IMR-90 (cell line): ENCODE measurements at regions not wholly inside any gene's neighbourhood (a gene's known extent, or its start where the extent isn't known, plus 50 kb on each side); places are given as distances from the start of the nearest gene placed in this dataset.

Source experiments
- ATAC-seq: fragments of 200-7000 bp; cut with Tn5 transposase; 2 replicates; pipeline ENCODE4 v1.9.1; 2020; ENCODE audit warnings: low read depth, mild to moderate bottlenecking, moderate library complexity
- BruUV-seq: library from RNA; stranded (reverse); fragments of 400-500 nt; replicated peaks from 2 replicates; lab custom pipeline; 2021; lab: Mats Ljungman, UMichigan
- CTCF ChIA-PET: fragments of 300-600 bp; formaldehyde crosslinking; extraction: SDS; loops from one replicate; lab custom pipeline; 2021; ENCODE audit warnings: antibody characterized with exemption; lab: Yijun Ruan, JAX
- POLR2A ChIA-PET: fragments of 300-600 bp; sonication (Branson Sonifier 250); formaldehyde crosslinking; loops from one replicate; lab custom pipeline; 2022; ENCODE audit warnings: antibody characterized with exemption; ENCODE audit not compliant: unreplicated experiment; lab: Charles Lee
- DNase-seq: peaks from one replicate; pipeline ENCODE4 v3.0.0; 2013
- H2AFZ ChIP-seq: replicated peaks from 2 replicates; pipeline ENCODE3; 2013; ENCODE audit warnings: low read length, mild to moderate bottlenecking; ENCODE audit not compliant: poor library complexity
- H2AK5ac ChIP-seq: 2 replicates; pipeline ENCODE4 v1.6.1; 2013; ENCODE audit warnings: low read depth, low read length, inconsistent platforms
- H2AK9ac ChIP-seq: replicated peaks from 2 replicates; pipeline ENCODE3; 2013; ENCODE audit warnings: mild to moderate bottlenecking, low read depth, low read length, moderate library complexity; ENCODE audit not compliant: poor library complexity
- H2BK120ac ChIP-seq: 2 replicates; pipeline ENCODE4 v1.6.1; 2013; ENCODE audit warnings: low read depth, low read length, inconsistent platforms
- H2BK15ac ChIP-seq: 3 replicates; pipeline ENCODE4 v1.6.1; 2013; ENCODE audit warnings: low read depth, low read length, inconsistent platforms
- H2BK20ac ChIP-seq: 2 replicates; pipeline ENCODE4 v1.6.1; 2013; ENCODE audit warnings: low read depth, mild to moderate bottlenecking, inconsistent platforms, low read length, moderate library complexity
- H2BK5ac ChIP-seq: 2 replicates; pipeline ENCODE4 v1.6.1; 2013; ENCODE audit warnings: mild to moderate bottlenecking, low read depth, low read length, inconsistent platforms; ENCODE audit not compliant: poor library complexity, severe bottlenecking
- H3K14ac ChIP-seq: replicated peaks from 2 replicates; pipeline ENCODE4 v1.6.1; 2013; ENCODE audit warnings: low read depth, low read length, inconsistent platforms
- H3K18ac ChIP-seq: 2 replicates; pipeline ENCODE4 v1.6.1; 2013; ENCODE audit warnings: low read depth, low read length, control low read depth
- H3K23ac ChIP-seq: 2 replicates; pipeline ENCODE4 v1.6.1; 2013; ENCODE audit warnings: low read depth, low read length, inconsistent platforms
- H3K27ac ChIP-seq: 2 replicates; pipeline ENCODE4 v1.5.1; 2013; ENCODE audit warnings: mild to moderate bottlenecking, control low read depth, low read length; ENCODE audit not compliant: insufficient read depth
- H3K27me3 ChIP-seq: 2 replicates; pipeline ENCODE4 v1.6.1; 2013; ENCODE audit warnings: low read length; ENCODE audit not compliant: control insufficient read depth, insufficient read depth
- H3K36me3 ChIP-seq: 2 replicates; pipeline ENCODE4 v1.6.1; 2013; ENCODE audit warnings: low read length, mixed read lengths; ENCODE audit not compliant: control insufficient read depth, insufficient read depth
- H3K4ac ChIP-seq: 2 replicates; pipeline ENCODE4 v1.6.1; 2013; ENCODE audit warnings: low read depth, low read length, inconsistent platforms
- H3K4me1 ChIP-seq: 2 replicates; pipeline ENCODE4 v1.6.1; 2013; ENCODE audit warnings: low read length, mixed read lengths; ENCODE audit not compliant: control insufficient read depth, insufficient read depth
- H3K4me2 ChIP-seq: 2 replicates; pipeline ENCODE4 v1.6.1; 2013; ENCODE audit warnings: low read depth, mild to moderate bottlenecking, control low read depth, low read length, moderate library complexity
- H3K4me3 ChIP-seq: 2 replicates; pipeline ENCODE4 v1.5.1; 2013; ENCODE audit warnings: low read depth, mild to moderate bottlenecking, control low read depth, low read length, moderate library complexity; ENCODE audit not compliant: insufficient read depth
- H3K56ac ChIP-seq: 2 replicates; pipeline ENCODE4 v1.6.1; 2013; ENCODE audit warnings: low read length, inconsistent platforms; ENCODE audit not compliant: insufficient read depth; ENCODE audit errors: extremely low read depth
- H3K79me1 ChIP-seq, 2 experiments: 2 replicates each; pipeline ENCODE4 v1.6.1; 2013; ENCODE audit warnings: low read length in 2 of 2, inconsistent platforms in 1 of 2, low read depth in 1 of 2
- H3K9ac ChIP-seq: 2 replicates; pipeline ENCODE4 v1.6.1; 2013; ENCODE audit warnings: low read depth, low read length, control low read depth
- H3K9me1 ChIP-seq: 2 replicates; pipeline ENCODE4 v1.6.1; 2013; ENCODE audit warnings: low read length, inconsistent platforms; ENCODE audit not compliant: insufficient read depth
- H3K9me3 ChIP-seq: 2 replicates; pipeline ENCODE4 v1.6.1; 2013; ENCODE audit warnings: low read length; ENCODE audit not compliant: control insufficient read depth, insufficient read depth
- H4K20me1 ChIP-seq: 2 replicates; pipeline ENCODE4 v1.6.1; 2013; ENCODE audit warnings: low read length, inconsistent platforms; ENCODE audit not compliant: insufficient read depth
- H4K5ac ChIP-seq: 2 replicates; pipeline ENCODE4 v1.6.1; 2013; ENCODE audit warnings: mild to moderate bottlenecking, low read depth, low read length, control low read depth
- H4K8ac ChIP-seq, 2 experiments: 2 replicates each; pipeline ENCODE4 v1.6.1; 2013; ENCODE audit warnings: low read depth in 2 of 2, low read length in 2 of 2, control low read depth in 1 of 2, inconsistent platforms in 1 of 2
- H4K91ac ChIP-seq: 2 replicates; pipeline ENCODE4 v1.6.1; 2013; ENCODE audit warnings: low read depth, low read length, inconsistent platforms; ENCODE audit not compliant: insufficient read depth
- MAZ ChIP-seq: IDR thresholded peaks from 2 replicates; pipeline ENCODE4 v1.6.1; 2012; ENCODE audit warnings: low read depth, mild to moderate bottlenecking, low read length, improper control_type of control experiment, moderate library complexity, borderline replicate concordance
- POLR2A ChIP-seq: IDR thresholded peaks from 2 replicates; pipeline ENCODE4 v1.6.1; 2012; ENCODE audit warnings: mild to moderate bottlenecking, low read depth, low read length
- WGBS, 2 experiments: methylation state at CpG; one replicate each; pipeline versions ENCODE4 v1.1.5 to v1.1.7; 2013; ENCODE audit warnings: missing lambda C conversion rate in 2 of 2; ENCODE audit not compliant: insufficient read length in 1 of 2; ENCODE audit errors: extremely low coverage in 2 of 2; 5-methylcytosine and 5-hydroxymethylcytosine counted together
- dilution Hi-C: fragments of 300-500 bp; cut with HindIII; formaldehyde crosslinking; loops from one replicate; pipeline ENCODE4 v1.14.3; 2018; ENCODE audit warnings: low sequenced_read_pairs; ENCODE audit not compliant: unreplicated experiment
- in situ Hi-C: fragments of 300-500 bp; cut with MboI; formaldehyde crosslinking; loops from 3 replicates; pipeline ENCODE4 v1.14.3; 2019; ENCODE audit warnings: low sequenced_read_pairs, inconsistent platforms, mixed read lengths
- intact Hi-C: fragments of 100-400 bp; cut with micrococcal nuclease; formaldehyde crosslinking; loops from 2 replicates; pipeline ENCODE4 v1.10.0; 2022
- TF ChIP-seq, protein P1 (sequence below): fragments of 150-350 bp; IDR thresholded peaks from 2 replicates; pipeline ENCODE4 v1.6.1; 2017; ENCODE audit warnings: mild to moderate bottlenecking, antibody characterized with exemption, low read length, low read depth

DNA sequence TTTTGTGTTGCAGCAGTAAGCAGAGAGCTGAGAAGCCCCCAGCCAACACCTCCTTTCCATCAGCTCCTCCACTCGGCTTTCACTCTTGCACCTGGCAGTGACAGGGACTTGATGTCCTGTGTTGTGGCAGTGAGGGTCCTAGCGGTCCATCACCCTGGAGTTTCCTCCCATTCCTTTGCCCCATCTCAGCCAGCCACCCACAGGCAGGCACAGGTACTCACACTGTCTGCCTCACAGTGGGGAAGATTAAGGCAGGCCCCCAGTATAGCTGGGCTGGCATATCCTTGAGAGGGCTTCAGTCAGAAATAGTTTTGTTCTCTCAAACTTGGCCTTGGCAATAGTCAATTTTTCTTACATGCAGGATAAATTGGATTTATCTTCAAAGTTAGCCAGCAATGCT, 362.7 kb downstream of the GADD45G start:
- dilution Hi-C loops: no loop called here

More for the DNA sequence above, 362.7 kb downstream of the GADD45G start:
- H2BK15ac ChIP-seq: no peak overlapping the region
- no peaks in the 10 kb centered on the region for H3K36me3 ChIP-seq
- TF ChIP-seq POLR2A (no peak), MAZ (no peak)
- TF ChIP-seq, protein P1, sequence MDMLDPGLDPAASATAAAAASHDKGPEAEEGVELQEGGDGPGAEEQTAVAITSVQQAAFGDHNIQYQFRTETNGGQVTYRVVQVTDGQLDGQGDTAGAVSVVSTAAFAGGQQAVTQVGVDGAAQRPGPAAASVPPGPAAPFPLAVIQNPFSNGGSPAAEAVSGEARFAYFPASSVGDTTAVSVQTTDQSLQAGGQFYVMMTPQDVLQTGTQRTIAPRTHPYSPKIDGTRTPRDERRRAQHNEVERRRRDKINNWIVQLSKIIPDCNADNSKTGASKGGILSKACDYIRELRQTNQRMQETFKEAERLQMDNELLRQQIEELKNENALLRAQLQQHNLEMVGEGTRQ: no peak
- no peak overlapping the region for H3K27ac ChIP-seq
- no CpG with 5 or more reads among the region's 2 CpGs for WGBS, 2 experiments
- H2BK5ac ChIP-seq: no peak overlapping the region
- H3K9ac ChIP-seq: no peak overlapping the region
- no peak overlapping the region for H2BK120ac ChIP-seq
- ChIA-PET POLR2A (no interaction called here), CTCF (no interaction called here)
- H2AK9ac ChIP-seq: no peak overlapping the region
- no peak overlapping the region for H3K14ac ChIP-seq
- no peaks in the 10 kb centered on the region for H3K27me3 ChIP-seq
- H4K20me1 ChIP-seq: no peaks in the 10 kb centered on the region
- intact Hi-C loops (no loop called here), in situ Hi-C loops (no loop called here)
- H2BK20ac ChIP-seq: no peak overlapping the region
- no peak overlapping the region for H3K4ac ChIP-seq
- H3K18ac ChIP-seq: no peak overlapping the region
- no peaks in the 10 kb centered on the region for H3K9me3 ChIP-seq
- no peaks in the 10 kb centered on the region for H3K4me1 ChIP-seq
- no peak overlapping the region for H3K4me2 ChIP-seq
- no peak overlapping the region for H4K5ac ChIP-seq
- no peak for DNase-seq
- H2AFZ ChIP-seq: no peak overlapping the region
- no peak overlapping the region for H3K56ac ChIP-seq
- H4K8ac ChIP-seq: no peak overlapping the region
- H3K9me1 ChIP-seq: no peaks in the 10 kb centered on the region
- no peak overlapping the region for H3K23ac ChIP-seq
- H3K4me3 ChIP-seq: no peak overlapping the region
- no peak overlapping the region for H2AK5ac ChIP-seq
- no TSS peak for BruUV-seq
- ATAC-seq: no peak
- H4K91ac ChIP-seq: no peak overlapping the region
- H3K79me1 ChIP-seq: no peaks in the 10 kb centered on the region
